BE2C (cell line): ENCODE measurements at regions not wholly inside any gene's neighbourhood (a gene's known extent, or its start where the extent isn't known, plus 50 kb on each side); places are given as distances from the start of the nearest gene placed in this dataset.
"Not testable (repeated sequence)": the region's sequence is repeated elsewhere in the genome, so short reads cannot be mapped to it uniquely, and the experiment has no call there.

Experiments
- DNase-seq: peaks from one replicate; pipeline ENCODE4 v3.0.0-alpha.2; 2020
- H3K27me3 ChIP-seq: fragments of 250-450 bp; sonication (Bioruptor Pico); 2 replicates; pipeline ENCODE4 v1.5.1; 2020; ENCODE audit warnings: mild to moderate bottlenecking
- H3K36me3 ChIP-seq: fragments of 250-450 bp; sonication (Bioruptor Pico); 2 replicates; pipeline ENCODE4 v1.5.1; 2020; ENCODE audit warnings: mild to moderate bottlenecking
- H3K4me1 ChIP-seq: fragments of 250-450 bp; sonication (Bioruptor Pico); 2 replicates; pipeline ENCODE4 v1.5.1; 2020
- H3K4me3 ChIP-seq: 2 replicates; pipeline ENCODE4 v1.5.1; 2011; ENCODE audit warnings: low read depth, low read length
- H3K9me3 ChIP-seq: fragments of 250-450 bp; sonication (Bioruptor Pico); 2 replicates; pipeline ENCODE4 v1.5.1; 2020
- TF ChIP-seq, protein P1 (sequence below): IDR thresholded peaks from 2 replicates; pipeline ENCODE4 v1.5.1; 2012; ENCODE audit warnings: mild to moderate bottlenecking, low read depth, low read length

DNA sequence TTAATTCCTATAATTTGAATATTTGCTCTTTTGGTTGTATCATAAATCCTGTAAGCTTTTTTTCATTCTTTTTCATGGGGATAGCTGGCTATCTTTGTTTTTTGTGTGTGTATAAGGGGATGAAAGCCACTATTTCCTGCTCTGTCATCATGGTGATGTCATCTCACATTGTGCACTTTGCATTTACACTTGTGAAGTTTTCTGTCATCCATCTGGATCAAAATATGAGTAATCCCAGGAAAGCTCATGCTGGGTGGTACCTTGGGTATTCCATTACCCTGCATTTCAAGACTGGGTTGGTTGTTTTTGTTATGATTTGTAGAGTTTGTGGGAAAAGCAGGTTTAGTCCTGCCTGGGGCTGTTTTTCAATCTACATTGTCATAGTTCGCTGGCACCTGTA lies 77.8 kb upstream of the XIST start:
- Histone ChIP-seq H3K9me3 (no peaks in the 10 kb centered on the region), H3K4me1 (no peaks in the 10 kb centered on the region), H3K4me3 (no peak overlapping the region), H3K27me3 (no peaks in the 10 kb centered on the region), H3K36me3 (no peaks in the 10 kb centered on the region)
- DNase-seq = no peak
- TF ChIP-seq, protein P1, sequence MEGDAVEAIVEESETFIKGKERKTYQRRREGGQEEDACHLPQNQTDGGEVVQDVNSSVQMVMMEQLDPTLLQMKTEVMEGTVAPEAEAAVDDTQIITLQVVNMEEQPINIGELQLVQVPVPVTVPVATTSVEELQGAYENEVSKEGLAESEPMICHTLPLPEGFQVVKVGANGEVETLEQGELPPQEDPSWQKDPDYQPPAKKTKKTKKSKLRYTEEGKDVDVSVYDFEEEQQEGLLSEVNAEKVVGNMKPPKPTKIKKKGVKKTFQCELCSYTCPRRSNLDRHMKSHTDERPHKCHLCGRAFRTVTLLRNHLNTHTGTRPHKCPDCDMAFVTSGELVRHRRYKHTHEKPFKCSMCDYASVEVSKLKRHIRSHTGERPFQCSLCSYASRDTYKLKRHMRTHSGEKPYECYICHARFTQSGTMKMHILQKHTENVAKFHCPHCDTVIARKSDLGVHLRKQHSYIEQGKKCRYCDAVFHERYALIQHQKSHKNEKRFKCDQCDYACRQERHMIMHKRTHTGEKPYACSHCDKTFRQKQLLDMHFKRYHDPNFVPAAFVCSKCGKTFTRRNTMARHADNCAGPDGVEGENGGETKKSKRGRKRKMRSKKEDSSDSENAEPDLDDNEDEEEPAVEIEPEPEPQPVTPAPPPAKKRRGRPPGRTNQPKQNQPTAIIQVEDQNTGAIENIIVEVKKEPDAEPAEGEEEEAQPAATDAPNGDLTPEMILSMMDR = no peak

DNA sequence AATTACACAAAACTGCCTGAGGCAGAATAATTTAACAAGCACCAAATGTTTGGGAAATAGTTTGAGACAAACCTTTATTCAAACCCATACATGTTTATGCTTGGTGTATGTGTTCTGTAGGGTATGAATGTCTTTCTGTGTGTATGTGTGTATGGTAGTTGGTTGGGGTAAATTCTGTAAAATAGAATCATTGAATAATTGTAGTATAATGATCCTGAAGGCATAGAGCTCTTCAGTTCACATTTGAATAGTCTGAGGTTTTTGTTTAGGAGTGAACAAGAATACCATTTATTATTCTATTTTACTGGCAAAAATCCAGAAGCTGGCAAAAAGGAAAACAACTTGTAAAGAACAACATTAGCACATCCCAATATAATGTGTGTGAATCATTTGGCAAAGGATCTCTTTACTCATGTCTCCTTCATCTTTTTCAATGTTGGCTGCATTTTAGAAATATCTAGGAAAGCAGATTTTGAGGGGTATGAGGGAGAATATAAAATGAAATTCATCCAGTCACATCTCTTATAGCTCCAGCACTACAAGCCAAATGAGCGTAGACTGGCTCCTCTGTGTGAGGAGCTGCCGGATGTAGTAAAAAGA lies 70.4 kb upstream of the XIST start:
- no peak for DNase-seq
- TF ChIP-seq, protein P1 = no peak
- Histone ChIP-seq H3K4me3 (no peak overlapping the region), H3K27me3 (no peaks in the 10 kb centered on the region), H3K9me3 (no peaks in the 10 kb centered on the region), H3K4me1 (no peaks in the 10 kb centered on the region), H3K36me3 (no peaks in the 10 kb centered on the region)

DNA sequence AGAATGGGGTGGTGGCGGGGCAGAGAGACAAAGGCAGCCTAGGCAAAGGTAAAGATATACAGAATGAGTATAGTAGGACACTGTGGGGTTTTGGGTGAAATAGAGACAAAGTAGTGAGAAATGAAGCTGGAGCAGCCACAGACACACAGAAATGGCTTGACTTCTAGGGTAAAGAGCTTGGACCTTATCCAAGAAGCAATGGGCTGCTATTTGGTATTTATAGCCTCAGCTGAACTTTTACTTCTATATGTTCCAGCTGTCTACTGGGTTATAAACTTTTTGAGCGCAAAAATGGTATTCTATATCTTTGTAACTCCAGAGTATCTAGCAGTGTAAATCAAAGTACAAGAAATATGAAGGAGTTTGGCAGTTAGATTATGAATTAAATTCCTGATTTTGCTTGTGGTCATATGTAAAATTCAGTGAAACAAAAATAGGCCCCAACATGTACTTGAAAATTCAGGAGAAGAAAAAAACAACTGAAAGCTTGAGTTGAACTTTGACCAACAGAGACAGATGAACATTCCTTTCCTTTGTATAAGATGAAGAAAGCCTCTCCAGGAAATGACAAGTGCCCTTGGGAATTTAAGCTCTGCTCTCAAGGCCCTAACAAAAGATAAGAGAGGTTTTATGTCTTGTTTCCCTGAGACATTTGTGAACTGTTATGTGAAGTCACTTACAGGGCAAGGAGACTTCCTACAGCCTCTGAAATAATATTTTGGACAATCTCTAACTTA lies 64.6 kb upstream of the XIST start:
- Histone ChIP-seq H3K9me3 (no peaks in the 10 kb centered on the region), H3K36me3 (no peaks in the 10 kb centered on the region), H3K4me1 (no peaks in the 10 kb centered on the region), H3K4me3 (no peak overlapping the region), H3K27me3 (no peaks in the 10 kb centered on the region)
- TF ChIP-seq, protein P1 = no peak
- DNase-seq = no peak

DNA sequence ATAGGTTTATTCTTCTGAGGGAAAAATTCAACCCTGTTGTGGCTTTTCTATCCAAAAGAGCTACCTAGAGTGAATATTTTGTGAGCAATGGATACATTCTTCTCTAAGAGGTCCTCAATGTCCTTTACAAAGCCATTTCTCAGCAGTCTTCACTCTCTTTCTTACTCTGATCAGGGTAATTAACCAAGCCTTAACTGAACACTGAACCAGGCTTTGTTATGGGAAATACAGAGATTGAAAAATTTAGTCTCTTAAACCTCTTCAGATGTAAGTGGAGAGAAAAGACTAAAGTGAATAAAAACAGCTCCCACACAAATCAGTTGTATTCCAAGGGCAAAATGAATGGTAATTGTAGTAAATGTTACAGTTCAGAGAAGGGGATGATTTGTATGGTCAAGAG lies 64.0 kb upstream of the XIST start:
- H3K27me3 ChIP-seq = no peaks in the 10 kb centered on the region
- no peaks in the 10 kb centered on the region for H3K9me3 ChIP-seq
- DNase-seq = no peak

DNA sequence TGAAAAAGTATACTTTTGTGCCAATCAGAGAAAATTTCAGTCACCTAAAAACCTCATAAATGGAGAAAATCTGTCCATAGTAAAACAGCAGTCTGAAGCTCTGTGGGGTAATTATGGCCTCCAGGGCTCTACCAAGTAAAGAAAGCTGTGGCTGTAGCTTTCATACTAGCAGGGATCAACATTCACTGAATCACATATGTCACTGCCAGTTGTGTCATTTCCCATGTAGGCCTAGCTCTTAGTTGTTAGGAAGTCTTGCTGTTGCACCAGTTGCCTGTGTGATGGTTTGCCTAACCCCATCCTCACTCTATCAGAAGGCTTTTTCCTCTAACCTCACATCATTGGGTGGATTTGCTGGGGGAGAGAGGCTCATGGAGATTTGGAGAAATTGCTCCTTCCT lies 62.3 kb upstream of the XIST start:
- H3K4me3 ChIP-seq, H3K27me3 ChIP-seq, H3K36me3 ChIP-seq, DNase-seq, H3K9me3 ChIP-seq, H3K4me1 ChIP-seq: not testable (repeated sequence)

More for the DNA sequence above, 64.0 kb upstream of the XIST start:
- Histone ChIP-seq H3K36me3 (no peaks in the 10 kb centered on the region), H3K4me3 (no peak overlapping the region), H3K4me1 (no peaks in the 10 kb centered on the region)
- TF ChIP-seq, protein P1 = no peak

DNA sequence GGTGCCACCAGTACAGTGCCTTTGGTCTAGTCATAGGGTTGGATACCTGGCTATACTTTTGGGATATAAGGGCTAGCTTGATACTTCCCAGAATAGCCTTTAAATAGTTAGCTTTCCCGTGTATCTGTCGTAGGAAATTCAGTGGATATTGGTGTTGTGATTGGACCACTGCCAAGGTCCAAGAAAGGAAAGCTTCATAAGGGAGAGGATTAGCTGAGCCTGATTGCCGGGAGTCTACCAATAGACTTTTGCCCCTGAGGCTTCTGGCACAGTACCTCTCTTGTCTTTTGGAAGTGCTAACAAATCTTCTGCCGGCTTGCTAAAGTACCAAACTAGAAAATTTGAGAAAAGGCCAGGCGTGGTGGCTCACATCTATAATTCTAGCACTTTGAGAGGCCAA lies 61.1 kb upstream of the XIST start:
- DNase-seq = no peak
- H3K36me3 ChIP-seq = no peaks in the 10 kb centered on the region
- TF ChIP-seq, protein P1 = no peak
- no peaks in the 10 kb centered on the region for H3K27me3 ChIP-seq
- no peaks in the 10 kb centered on the region for H3K4me1 ChIP-seq
- H3K4me3 ChIP-seq = no peak overlapping the region
- no peaks in the 10 kb centered on the region for H3K9me3 ChIP-seq

DNA sequence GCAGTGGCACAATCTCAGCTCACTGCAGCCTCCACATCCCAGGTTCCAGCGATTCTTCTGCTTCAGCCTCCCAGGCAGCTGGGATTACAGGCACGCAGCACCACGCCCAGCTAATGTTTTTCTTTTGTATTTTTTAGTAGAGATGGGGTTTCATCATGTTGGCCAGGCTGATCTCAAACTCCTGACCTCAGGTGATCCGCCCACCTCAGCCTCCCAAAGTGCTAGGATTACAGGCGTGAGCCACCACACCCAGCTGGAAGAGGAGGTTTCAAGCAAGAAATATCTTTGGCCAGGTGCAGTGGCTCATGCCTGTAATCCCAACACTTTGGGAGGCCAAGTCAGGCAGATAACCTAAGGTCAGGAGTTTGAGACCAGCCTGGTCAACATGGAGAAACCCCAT lies 59.4 kb upstream of the XIST start:
- H3K4me3 ChIP-seq, DNase-seq, H3K9me3 ChIP-seq, H3K4me1 ChIP-seq, H3K36me3 ChIP-seq, H3K27me3 ChIP-seq: not testable (repeated sequence)

DNA sequence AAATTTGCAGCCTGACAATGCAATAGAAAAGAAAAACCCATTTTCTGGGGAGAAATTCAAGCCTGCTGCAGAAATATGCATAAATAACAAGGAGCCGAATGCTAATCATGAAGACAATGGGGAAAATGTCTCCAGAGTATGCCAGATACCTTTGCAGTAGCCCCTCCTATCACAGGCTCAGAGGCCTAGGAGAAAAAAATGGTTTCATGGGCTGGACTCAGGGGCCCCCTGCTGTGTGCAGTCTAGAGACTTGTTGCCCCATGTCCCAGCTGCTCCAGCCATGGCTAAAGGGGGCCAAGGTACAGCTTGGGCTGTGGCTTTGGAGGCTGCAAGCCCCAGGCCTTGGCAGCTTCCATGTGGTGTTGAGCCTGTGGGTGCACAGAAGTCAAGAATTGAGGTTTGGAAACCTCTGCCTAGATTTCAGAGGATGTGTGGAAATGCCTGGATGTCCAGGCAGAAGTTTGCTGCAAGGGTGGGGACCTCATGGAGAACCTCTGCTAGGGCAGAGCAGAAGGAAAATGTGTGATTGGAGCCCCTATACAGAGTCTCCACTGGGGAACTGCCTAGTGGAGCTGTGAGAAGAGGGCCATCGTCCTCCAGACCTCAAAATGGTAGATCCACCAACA lies 53.3 kb upstream of the XIST start:
- H3K36me3 ChIP-seq, H3K27me3 ChIP-seq, H3K9me3 ChIP-seq, H3K4me3 ChIP-seq, DNase-seq, H3K4me1 ChIP-seq: not testable (repeated sequence)
